HG03521 (cell line): ENCODE measurements at regions not wholly inside any gene's neighbourhood (a gene's known extent, or its start where the extent isn't known, plus 50 kb on each side); places are given as distances from the start of the nearest gene placed in this dataset.

Experiments used
- ATAC-seq: cut with Tn5 transposase; IDR thresholded peaks from one replicate; pipeline ENCODE4 v1.9.1; 2021; ENCODE audit warnings: mild to moderate bottlenecking, moderate library complexity; ENCODE audit not compliant: unreplicated experiment

DNA sequence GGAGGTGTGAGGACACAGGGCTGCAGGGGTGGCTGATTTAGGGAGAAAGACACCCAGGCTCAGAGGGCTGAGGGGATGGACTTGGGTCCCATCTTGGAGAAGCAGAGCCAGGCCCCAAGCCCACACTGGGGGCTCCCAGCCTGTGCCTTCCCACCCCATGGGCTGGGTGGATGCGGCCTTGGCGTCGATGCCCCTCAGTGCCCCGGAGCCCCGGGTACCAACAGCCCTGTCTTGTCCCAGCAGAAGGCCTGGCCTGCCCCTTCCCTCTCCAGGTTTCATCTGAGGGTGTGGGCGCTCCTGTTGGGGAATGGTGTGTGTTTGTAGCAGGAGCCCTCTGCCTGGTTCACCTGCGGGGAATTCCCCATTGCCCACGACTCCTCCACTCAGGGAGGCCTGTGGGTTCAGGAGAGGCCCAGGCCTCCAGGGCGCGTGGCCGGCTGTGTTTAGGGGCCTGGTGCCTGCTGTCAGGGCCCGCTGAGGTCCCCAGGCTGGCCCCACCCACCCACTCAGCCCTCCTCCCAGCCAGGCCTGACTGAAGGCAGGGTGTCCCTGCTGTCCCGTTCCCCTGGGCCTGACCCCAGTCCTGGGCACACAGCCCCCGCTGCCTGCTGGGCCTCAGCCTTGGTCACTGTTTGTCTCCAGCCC lies 51.1 kb upstream of the BEGAIN start:
- no peak for ATAC-seq

DNA sequence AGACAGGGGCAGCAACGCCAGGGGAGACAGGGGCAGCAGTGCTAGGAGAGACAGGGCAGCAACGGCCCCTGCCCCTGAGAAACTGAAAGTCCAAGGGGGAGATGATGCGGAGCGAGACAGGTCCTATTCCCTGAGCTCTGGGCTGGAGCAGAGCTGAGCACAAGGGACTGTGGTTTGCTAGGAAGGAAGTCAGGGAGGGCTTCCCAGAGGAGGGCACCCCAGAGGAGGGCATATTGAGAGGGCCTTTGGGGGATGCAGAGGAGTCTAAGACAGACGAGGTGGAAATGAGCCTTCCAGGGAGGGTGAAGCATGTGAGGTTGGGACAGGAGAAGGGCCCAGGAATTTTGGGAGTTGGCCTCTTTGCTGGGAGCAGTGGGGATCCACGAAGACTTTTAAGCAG lies 52.1 kb upstream of the BEGAIN start:
- no peak for ATAC-seq

DNA sequence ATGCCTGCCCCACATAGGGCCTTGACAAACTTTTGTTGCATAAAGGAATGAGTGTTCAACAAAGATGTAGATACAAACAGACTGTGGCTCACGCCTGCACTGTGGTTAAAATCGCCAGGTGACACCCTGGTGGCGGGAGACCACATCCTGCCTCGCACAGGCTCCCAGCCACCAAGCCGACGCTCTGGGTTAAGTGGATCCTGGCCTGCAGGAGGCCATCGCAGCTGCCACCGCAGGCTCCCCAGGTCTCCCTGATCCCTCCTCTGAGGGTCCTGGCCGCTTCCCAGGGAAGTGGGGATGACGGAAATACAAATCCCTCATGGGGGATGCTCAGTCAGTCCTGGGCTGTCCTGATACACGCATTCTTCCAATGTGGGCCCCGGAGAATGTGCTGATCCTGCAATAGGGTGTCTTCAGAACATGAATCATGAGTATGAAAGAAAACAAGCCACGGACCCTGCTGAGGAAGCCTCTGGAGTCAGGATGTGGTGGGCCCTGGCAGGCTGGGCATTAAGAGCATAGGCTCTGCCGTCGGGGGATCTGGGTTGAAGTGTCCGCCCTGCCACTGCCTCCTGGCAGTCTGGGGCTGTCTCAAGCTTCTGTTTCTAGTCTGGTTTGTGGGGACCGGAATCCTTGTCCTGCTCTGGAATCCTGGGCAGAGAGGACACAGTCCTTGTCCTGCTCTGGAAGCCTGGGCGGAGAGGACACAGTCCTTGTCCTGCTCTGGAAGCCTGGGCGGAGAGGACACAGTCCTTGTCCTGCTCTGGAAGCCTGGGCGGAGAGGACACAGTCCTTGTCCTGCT lies 53.5 kb upstream of the BEGAIN start:
- peak; percentile 89 for ATAC-seq

DNA sequence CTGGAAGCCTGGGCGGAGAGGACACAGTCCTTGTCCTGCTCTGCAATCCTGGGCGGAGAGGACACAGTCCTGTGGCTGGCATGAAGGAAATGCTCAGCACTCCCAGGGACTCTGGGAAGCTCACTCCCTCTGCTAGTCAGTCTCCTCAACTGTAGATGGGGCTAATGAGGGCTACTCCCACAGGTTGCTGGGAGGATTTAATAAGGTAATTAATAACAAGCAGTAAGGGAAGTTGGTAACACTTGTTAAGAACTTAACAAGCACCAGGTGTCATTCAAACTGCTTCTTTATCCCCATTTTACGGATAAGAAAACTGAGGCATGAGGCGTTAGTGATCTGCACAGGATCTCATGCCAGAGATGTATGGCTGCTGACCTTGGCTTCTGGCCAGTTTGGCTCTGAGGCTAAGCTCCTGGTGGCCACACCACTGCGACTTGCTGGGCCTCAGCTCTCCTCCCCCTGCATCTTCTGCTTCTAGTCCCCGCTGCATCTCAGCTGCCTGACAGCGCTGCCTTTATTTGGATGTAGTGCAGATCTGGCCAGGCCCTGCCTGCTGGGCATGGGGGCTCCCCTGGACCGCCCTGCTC lies 54.1 kb upstream of the BEGAIN start:
- ATAC-seq, result no peak

DNA sequence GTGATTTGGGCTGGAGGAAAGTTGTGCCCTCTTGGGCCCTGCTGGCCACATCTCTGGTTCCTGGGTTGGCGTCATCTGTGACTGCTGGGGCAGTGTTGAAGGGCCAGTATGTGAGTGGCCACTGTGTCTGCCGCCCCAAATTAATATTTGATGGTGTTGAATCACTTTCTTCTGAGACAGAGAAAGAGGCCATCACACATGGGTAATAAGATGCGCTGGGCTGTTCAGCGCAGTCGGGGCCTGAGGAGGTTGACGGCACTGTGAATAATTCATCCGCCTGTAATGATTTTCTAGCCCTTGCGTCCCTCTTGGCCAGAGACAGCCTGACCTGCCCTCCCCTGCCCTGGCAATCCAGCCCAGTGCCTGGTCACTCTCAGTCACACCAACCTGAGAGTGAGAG lies 56.2 kb upstream of the BEGAIN start:
- ATAC-seq, result no peak

DNA sequence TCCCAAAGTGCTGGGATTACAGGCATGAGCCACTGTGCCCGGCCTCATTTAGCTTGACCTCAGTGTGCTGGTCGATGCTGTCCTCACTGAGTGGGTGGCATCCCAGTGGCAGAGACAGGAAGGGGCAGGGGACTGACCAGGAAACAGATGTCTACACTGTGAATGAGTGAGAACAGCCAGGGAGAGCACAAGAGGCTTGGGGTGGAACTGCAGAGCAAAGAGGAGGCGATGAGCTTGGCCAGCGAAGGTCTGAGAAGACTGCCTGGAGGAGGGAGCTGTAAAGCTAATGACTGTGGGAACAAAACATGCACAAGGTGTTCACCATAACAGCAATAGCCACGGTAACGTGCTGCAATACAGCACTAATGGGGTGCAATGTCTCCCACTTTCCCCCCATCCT lies 57.2 kb upstream of the BEGAIN start:
- ATAC-seq, result no peak

DNA sequence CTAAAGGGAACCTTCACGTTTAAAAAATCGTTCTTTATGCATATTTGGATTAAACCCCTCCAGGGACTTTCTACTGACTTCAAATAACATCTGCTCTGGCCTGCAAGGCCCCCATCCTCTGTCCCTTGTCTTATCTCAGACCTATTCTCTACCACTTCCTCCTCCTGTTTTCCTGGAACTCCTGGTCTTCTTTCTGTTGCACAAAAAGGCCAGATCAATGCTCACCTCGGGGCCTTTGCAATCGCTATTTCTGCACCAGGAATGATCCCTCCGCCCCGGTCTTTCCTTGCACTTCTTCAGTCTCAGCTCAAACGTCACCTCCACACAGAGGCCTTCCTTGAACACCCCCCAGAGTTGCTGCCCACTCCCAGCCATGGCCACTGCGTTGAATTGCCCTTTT lies 57.6 kb upstream of the BEGAIN start:
- no peak for ATAC-seq

DNA sequence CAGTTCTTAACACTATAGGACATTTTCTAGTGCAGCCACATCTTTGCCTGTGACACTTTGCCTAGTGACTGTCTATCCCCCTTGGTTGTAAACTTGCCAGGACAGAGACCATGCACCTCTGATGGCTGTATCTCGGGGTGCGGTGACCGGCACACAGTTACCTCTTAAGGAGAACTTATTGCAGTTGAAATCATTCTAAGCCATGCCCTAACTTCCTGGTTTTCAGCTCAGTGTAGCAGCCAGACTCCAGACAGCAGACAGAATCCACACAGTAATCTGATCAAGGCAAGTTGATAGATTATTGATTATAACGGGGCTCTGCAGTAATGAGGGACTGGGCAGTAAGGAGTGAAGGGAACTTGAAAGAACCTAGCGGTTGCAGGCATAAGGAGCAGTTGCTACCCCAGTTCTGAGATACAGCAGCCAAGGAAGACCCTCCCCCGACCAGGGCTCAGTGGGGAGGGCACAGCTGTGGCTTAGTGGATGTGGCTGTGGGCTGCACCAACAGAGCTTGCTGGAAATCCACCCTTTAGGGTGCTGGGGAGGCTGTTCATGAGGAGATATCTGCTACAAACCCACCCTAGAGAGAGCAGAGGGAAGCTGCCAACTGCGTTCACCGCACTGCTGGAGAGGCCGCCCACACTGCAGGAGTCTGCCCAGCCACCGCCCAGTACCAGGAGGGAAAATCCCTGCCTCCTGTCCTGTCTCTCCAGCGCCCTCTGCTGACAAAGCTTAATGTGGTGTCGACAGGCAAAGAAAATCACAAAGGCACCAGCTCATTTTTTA lies 58.2 kb upstream of the BEGAIN start:
- no peak for ATAC-seq

DNA sequence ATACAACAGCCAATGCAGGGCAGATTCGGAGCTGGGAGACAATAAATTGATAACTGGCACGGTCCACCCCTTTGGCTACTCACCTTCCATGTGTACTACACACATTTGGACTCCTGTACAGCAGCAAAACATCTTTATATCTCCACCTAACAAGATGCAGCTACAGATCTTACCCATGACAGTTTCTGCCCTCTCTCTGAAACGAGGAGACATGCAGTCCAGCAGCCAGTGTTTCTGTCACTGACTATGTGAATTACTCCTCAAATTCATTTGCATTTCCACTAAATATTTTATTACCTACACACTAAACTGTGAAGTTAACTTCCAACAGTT lies 58.7 kb upstream of the BEGAIN start:
- ATAC-seq, result no peak

DNA sequence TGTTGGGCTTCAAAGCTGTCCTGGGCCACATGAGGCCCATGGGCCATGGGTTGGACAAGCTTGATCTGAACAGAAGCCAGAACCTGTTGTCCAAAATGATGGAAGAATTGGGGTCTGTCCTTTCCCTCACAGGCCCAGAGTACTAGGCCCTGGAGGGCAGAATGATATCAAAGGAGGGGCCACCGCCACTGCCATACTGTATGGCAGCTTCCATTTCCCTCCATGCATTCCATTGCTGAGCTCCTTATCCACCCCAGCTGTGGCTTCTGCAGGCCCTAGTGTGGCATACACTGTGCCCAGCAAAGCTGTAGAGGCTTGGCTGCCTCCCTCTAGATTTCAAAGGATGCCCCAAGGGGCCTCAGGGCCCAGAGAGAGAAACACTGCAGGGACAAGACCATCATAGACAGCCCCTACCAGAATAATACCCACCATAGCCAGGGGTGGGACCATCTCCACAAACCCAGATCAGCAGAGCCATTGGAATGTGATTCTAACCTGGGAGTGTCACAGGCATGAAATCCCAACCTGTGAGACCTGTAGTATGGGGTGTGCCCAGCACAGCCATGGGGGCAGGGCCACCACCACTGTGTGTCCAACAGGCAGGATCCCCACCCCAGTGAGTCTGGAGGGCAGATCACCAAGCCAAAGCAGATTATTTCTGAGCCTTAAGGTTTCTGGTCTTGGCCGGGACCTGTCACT lies 61.4 kb upstream of the BEGAIN start:
- ATAC-seq, result no peak

DNA sequence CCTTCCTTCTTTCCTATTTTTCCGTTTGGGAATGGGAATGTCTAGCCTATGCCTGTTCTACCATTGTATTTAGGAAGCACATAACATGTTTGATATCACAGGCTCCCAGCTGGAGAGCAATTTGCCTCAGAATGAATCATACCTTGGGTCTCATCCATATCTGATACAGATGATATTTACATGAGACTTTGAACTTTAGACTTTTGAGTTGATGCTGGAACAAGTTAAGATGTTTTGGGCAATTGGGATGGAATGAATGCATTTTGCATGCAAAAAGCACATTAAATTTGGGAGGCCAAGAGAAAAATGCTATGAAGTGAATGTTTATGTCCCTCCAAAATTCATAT lies 61.9 kb upstream of the BEGAIN start:
- no peak for ATAC-seq

DNA sequence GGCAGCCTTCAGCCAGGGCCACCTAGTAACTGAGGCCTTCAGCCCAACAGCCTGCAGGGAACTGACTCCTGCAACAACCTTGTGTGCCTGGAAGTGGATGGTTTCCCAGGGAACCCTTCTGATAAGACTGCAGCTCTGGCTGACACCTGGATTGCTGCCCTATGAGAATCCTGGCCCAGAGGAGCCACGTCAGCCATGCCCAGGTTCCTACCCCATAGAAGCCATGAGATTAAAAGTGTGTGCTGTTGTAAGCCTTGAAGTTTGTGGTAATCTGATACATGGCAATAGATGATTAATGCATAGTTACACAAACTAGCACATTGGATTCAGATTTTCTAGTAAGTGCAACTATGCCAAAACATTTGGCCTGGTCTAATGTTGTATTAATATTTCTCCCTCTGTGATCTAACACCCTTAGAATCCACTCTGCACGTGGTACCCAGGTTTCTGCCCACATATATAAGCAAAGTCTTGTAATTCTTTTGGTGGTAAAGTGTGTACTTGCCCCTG lies 64.8 kb upstream of the BEGAIN start:
- no peak for ATAC-seq

DNA sequence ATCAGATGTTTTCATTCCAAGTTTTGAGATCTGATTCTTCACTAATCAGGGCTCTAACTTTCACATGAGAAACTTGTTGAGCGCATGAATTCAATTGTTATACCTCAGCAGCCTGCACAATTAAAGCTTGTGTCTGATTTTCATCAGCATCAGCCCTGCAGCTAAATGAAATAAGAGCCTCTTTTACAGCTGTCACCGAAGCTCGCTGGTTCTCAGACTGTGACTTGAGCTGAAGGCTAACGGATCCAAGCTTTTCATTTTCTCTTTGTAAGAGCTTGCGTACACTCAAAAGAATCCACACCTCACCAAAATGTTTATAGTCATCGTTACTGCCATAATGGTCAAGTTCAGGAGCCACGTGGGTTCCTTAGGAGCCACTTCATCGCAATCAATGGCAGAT lies 65.5 kb upstream of the BEGAIN start:
- no peak for ATAC-seq

DNA sequence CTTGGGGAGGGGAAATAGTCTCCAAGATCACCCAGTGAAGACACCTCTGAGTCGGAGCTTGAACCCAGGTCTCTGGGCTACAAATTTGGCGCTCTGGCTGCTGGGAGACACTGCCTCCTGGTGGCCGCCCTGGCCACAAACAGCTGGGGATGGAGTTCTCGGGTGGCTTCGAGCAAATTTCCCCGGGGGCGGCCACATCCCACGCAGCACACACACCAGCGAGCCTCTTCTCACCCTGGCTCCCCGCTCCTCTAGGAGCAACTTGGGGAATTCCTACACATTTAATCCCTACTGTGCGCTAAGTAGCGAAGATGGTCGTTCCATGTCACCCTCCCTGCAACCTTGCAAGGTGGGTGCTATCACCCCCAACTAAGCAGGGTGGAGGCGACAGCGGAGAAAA lies 66.2 kb upstream of the BEGAIN start:
- no peak for ATAC-seq

DNA sequence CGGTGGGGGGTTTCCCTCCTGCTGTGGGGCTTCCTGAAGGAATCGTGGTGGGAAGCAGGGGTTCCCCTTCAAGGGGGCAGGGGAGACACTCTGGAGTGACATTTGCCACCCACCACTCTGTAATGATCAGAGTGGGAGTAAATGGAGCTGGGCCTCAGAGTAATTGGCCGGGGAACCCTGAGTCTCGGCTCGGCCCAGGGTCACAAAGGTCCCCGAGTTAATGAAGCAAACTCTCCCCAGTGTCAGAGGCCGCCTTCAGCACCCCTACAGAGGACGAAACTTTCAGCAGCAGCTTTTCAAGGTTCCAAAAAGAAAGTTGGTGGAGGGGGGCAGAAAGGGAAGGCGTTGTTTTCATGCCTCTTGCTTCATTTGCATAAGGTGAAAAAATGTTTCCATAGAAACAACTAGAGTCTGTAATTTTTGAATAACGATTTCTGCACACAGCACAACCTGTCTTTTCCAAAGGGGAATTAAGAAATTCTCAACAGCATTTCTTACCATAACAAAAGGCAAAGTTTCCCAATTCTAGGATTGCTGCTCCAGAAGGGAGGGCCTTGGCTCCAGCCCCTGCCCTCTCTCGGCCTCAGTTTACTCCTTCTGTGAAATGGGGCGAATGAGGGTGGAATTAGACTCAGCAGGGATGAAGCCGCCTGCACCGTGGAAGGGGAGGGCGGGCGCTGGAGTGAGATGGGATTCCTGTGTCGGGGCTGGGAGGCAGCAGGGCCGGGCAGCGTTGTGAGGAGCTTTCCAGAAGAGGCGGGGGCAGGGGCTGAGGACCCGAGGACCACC lies 67.0 kb upstream of the BEGAIN start:
- ATAC-seq, result no peak

DNA sequence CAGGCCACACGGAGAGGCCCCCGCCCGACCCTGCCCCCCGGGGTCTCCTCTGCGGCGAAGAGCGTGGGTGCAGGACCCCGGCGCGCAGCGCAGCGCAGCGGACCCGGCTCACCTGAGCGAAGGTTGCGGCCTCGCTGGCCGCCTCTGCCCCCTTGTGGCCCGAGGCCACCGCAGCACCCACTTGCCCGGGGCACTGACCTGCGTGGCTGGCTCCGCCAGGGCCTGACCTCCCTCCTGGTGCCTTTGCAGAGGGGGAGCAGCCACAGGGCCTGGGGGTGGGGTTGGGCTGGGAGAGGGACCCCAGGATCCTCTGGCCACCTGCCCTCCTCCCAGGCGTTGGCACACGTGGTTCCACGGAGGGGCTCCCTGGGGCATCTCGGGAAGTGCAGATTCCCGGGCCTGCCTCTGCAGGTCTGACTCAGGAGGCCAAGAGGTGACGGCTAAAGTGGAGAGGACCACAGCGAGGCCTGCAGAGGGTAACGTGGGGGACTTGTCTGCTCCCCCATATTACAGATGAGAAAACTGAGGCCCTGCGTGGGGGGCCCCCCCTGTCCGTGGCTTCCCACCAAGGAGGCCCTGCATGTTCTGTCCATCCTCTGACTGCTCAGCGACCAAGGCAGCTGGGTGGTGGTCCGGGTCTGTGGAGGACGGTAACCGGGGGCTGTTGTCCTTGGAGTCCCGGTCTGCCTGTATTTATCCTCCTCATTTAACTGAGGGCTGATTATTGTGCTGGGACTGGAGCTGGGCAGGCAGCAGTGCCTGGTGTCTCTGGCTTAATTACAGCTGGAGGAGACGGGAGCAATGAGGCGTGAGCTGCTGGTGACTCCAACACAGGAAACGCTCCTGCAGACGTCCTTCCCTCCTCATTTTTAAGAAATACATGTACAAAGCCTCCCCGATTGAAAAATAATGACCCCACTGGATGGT lies 67.9 kb upstream of the BEGAIN start:
- no peak for ATAC-seq

DNA sequence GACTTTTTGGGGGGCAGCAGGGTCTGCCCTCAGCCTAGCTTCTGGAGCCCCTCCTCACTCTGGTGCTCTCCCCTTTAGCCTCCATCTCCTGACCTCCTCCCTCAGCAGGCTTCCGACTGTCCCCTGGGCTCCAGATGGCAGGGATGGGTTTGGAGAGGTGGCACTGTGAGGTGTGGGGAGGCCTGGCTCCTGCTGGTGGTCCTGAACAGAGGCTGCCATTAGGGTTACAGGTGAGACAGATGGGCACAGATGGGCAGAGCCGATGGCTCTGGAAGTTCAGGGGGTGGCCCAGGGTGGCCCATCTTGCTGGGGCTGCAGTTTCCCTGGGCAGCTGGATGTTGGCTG lies 68.5 kb upstream of the BEGAIN start:
- ATAC-seq, result no peak

DNA sequence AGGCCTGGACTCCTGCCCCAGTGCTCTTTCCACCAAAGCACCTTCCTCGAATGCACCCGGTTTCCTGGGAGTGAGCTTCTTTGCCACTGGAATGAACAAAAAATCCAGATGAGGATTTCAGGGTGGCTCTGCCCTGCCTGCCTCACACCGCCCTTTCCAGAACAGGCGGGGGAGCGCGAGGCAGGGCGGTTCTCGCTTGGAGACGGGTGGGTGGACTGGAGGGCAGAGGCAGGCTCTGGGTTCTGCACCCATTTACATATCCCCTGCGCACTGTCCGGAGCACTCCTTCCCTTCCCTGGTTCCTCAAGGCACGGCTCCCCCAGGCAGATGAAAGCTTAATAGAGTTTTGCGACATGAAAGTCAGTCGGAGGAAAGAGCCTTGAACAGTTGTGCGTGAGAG lies 69.7 kb upstream of the DLK1 start:
- no peak for ATAC-seq

DNA sequence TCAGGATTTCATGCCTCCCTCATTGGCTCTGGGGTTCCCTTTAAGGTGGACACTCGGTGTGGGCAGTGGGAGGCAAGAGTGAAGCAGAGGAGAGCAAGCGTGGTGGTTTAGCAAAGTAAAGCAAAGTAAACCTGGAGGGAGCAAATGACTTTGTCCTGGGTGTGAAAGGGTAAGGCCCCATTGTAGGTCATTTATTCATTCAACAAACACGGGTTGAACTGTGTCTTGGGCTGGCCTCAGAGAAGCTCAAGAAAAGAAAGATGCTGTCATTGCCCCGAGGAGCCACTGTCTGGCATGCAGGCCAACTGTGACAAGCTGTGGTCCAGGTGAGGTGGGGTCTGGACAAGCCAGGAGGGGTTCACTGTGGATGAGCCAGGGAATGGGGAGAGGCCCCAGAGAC lies 68.9 kb upstream of the DLK1 start:
- ATAC-seq, result no peak
